DMS79 treated with DMSO at 0.1 percent for 48 hours (cell line): ENCODE measurements at regions not wholly inside any gene's neighbourhood (a gene's known extent, or its start where the extent isn't known, plus 50 kb on each side); places are given as distances from the start of the nearest gene placed in this dataset.
A peak's percentile ranks its signal among the peaks of the same experiment; 100 is the strongest.

Experiments used
- DNase-seq: peaks from one replicate; lab custom pipeline; 2025; lab: John Stamatoyannopoulos, UW

- no peak for DNase-seq
Measured at GRCh38 chr14:85276979-85277228, 253.0 kb upstream of the FLRT2 start.

GRCh38 chr14:85279407-85279806, 250.5 kb upstream of the FLRT2 start:
- no peak for DNase-seq

- no peak for DNase-seq
Measured at GRCh38 chr14:85280074-85280473, 249.9 kb upstream of the FLRT2 start.

DNA sequence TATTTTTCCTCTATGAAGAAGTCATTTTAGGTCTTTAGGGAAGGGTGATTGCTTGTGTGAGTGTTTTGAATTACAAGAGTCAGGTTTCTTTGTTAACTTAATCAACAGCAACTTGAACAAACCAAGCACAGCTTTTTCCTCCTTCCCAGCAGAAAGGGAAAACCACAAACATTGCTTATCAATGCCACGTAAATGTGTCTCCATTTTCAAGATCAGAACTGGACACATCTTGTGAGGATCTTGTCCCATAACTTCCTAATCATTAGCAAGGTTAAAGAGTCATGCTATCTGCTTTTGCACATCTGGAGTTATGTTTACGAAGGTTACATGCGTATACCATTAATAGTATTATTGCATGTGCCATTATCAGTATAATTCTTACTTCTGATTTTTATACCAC, 248.0 kb upstream of the FLRT2 start:
- DNase-seq, result peak; percentile 49

DNA sequence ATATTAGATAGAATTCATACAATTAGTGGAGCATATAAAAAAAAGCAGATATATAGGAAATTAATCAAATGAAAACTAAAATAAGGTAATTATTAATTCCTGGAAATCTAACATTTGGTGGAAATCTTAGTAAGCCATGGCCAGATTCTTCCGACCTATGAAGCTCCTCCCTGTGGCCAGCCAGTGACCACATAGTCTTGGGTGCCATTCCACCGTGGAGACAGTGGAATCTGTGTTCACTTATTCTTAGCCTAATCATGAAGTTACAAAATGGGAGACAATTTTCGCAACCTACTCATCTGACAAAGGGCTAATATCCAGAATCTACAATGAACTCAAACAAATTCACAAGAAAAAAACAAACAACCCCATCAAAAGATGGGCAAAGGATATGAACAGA, 241.9 kb upstream of the FLRT2 start:
- no peak for DNase-seq

- no peak for DNase-seq
Measured at GRCh38 chr14:85291731-85292130, 238.2 kb upstream of the FLRT2 start.

DNA sequence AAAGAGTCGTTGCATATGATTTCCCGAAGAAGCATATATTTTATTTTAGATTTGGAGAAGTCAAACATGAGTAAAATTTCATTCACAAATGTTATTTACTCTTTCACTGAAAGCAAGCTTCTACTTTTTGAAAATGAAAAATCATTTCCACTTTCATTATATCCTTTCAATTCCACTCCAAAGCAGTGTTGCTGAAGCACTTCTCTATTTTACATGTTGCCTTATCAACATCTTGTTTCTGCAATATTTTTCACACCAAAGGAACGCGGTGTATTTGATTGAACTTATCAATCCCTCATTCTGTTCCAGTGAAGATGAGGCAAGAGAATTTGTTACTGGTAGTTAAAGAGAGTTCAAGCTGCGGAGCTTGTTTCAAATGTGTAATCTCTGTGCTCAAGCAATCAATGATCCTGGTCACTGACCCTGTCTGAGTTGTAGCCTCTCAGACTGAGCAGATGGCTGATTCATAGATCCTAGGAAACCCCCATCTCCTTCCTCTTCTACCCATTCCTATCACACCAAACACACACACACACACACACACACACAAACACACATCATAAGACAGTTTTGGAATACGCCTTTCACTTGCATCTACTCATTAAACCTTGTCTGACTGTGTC, 236.2 kb upstream of the FLRT2 start:
- DNase-seq, result no peak

- no peak for DNase-seq
Measured at GRCh38 chr14:85295318-85295717, 234.6 kb upstream of the FLRT2 start.

DNA sequence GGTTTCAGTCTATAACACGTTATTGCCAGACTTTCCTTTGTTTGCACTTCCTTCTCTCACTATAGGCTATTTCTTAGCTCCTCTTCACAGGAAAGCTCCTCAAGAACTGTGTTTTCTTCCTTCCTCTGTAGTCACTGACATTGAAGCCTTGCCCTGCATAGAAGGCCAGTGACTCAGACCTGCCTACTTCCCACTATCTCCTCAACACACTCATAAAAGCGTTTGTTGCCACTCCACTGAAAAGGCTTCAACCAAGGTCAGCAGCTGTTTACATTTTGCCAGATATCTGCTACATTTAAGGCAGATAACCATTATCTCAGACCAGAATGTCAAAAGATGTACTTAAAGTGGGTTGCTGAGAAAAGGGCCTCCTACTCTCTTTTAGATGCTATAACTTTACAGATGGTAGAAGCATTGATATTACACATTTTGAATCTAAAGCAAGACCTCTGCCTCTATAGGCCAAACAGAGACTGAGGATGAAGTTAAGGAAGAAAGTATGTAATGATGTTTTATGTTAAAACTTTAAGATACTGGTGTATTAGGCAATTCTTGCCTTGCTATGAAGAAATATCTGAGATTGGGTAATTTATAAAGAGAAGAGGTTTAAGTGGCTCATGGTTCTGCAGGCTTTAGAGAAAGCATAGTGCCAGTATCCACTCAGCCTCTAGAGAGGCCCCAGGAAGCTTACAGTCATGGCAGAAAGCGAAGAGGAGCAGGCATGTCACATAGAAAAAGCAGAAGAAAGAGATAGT, 233.3 kb upstream of the FLRT2 start:
- DNase-seq, result no peak

- peak; percentile 80 for DNase-seq
Measured at GRCh38 chr14:85300107-85300506, 229.8 kb upstream of the FLRT2 start.

DNA sequence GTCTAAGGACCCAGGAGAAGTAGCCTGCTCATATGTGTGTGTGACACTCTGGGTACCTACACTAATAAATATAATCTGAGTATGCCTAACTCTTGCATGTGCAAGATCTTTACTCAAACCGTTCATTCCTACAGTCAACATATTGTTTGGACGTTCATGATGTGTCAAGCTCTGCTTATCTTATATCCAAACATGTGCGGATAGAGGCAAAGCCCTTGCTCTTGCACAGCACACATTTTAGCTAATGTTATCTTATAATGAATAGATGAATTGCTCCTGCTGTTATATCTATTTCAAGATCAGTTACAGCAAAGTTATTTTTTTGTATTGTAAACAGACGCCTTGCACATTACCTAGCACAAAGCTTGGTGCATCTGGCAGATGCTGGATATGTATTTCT, 228.4 kb upstream of the FLRT2 start:
- DNase-seq, result no peak

DNA sequence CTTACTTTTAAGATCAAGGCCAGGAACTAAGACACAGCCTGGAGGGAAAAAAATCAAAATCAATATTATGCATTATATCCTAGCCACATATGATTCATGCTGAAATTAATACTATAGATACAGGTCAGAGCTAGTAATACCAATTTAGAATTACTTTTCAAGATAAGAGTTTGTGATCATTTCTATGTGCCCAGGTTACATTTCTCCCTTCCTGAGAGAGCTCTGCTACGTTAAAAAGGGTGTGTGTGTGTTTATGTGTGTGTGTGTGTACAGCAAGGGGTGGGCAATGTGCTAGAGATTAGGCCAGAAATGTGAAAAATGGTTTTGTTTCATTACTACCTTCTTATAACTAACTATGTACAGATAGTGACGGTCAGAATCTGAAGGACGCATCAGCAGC, 223.9 kb upstream of the FLRT2 start:
- DNase-seq, result no peak

DNA sequence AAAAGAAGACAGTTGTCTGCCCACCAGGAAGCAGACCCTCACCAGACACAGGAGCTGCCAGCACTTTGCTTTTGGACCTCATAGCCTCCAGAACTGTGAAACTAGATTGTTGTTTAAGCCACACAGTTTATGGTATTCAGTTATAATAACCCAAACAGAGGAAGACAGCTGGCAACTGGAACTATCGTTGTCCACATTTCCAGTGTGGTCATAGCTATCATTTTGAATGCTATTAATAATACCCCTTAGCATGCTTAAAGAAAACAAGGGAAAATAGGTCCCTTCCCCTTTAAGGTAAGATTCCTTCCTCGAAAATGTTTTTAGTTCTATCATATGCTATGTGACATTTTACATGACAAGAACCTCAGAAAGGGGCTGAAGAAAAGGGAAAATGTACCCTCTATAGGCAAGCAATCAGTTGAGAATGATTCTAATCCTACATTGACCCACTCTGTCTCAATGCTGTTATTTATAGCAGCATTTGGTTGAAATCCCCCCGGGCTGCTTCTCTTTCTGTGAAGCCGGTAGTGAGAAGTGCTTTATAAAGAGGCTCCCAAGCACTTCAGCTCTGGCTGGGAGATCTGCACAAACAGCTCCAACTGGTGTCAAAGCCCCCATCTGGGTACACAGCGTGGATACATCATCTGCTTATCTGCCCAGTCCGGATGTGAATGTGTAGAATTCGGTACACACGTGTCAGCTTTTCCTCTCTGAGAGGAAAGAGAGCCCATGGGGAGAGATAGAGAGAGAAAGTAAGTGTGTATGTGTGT, 221.2 kb upstream of the FLRT2 start:
- DNase-seq, result no peak

- DNase-seq, result no peak
Measured at GRCh38 chr14:85310491-85311272, 219.3 kb upstream of the FLRT2 start.

- DNase-seq, result no peak
Measured at GRCh38 chr14:85313560-85314207, 216.3 kb upstream of the FLRT2 start.

DNA sequence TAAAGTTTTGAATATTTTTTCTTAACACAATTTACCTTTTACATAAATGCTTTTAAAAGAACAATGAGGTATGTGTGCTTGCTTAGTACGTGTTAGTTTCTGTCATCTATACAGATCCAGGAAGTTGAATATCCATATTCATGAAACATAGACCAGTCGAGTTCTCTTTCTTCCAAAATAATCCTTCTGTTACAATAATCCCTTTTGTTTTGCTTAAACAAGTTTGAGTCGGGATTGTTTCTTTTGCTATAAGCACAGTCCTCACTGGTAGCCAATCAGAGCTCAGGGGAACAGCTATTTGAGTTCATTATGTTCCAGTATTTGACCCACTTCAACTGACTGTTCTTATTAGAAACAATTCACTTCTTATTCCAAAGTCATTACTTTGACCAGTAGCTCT, 214.7 kb upstream of the FLRT2 start:
- DNase-seq, result no peak

GRCh38 chr14:85315733-85316290, 214.1 kb upstream of the FLRT2 start:
- no peak for DNase-seq

DNA sequence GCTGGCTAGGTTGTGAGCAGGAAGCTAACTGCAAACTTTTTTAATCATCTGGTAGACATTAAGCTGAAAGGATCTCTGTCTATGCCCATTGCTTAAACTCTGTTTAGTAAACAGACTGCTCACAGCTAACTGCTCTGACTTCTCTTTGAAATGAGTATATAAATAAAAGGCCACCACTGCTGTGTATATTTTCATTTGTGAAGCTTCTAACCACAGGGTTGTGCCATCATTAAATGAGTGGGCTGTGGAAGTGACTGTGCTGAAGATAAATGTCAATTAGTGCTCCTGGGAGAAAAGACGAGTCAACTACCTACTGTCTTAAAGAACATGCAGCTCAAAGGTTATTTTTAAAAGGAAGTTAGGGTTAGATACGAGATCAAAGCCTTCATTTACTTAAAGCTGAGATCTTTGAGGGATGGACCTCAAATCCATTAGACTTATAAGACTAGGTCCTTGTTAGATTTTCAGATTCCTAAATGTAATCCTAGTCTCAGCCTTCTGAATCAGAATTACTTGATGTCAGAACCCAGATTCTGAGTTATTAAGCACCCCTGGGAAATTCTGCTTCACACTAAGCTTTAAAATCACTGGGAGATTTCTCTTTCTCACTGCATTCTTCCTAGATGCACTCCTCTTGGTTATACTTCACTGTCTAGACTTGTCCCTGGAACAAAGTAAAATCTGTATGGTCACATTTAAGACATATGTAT, 213.1 kb upstream of the FLRT2 start:
- DNase-seq, result no peak

DNA sequence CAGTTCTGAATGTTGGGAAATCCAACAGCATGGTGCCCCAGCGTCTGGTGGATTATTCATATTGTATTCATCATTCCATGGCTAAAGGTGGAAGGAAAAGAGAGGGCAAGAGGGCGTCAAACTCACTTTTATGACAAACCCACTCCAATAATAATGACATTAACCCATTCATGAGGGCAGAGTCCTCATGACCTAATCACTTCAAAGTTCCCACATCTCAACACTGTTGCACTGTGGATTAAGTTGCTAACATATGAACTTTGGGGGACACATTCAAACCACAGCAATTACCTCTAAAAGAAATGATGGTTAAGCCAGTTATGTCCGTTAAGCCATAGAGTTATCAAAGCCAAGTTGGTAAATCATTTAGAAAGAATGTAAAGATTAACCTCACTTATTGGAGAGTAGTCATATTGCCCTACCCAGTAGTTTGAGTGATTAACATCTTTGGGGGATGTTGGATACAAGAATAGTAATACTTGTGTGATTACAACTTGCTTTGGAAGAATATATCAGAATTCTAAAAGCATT, 212.4 kb upstream of the FLRT2 start:
- no peak for DNase-seq

GRCh38 chr14:85319101-85319500, 210.8 kb upstream of the FLRT2 start:
- DNase-seq, result no peak
